ENCODE measurements at regions not wholly inside any gene's neighbourhood (a gene's known extent, or its start where the extent isn't known, plus 50 kb on each side); places are given as distances from the start of the nearest gene placed in this dataset.
A peak's percentile ranks its signal among the peaks of the same experiment; 100 is the strongest.
"Not testable (repeated sequence)": the region's sequence is repeated elsewhere in the genome, so short reads cannot be mapped to it uniquely, and the experiment has no call there.

- Histone ChIP-seq H3K9me3 (no peaks in the 10 kb centered on the region), H3K36me3 (ENCODE audit: low read depth, missing control alignments) (no peaks in the 10 kb centered on the region), H3K27ac (peak overlapping the region; percentile 21 to 50), H3K4me3 (no peak overlapping the region), H3K4me1 (peaks cover 24% of the 10 kb centered on the region), H3K27me3 (no peaks in the 10 kb centered on the region)
- intact Hi-C loops (cut with DNase I; ENCODE audit: low total_unique reads), result no loop called here
- TF ChIP-seq, protein P1, sequence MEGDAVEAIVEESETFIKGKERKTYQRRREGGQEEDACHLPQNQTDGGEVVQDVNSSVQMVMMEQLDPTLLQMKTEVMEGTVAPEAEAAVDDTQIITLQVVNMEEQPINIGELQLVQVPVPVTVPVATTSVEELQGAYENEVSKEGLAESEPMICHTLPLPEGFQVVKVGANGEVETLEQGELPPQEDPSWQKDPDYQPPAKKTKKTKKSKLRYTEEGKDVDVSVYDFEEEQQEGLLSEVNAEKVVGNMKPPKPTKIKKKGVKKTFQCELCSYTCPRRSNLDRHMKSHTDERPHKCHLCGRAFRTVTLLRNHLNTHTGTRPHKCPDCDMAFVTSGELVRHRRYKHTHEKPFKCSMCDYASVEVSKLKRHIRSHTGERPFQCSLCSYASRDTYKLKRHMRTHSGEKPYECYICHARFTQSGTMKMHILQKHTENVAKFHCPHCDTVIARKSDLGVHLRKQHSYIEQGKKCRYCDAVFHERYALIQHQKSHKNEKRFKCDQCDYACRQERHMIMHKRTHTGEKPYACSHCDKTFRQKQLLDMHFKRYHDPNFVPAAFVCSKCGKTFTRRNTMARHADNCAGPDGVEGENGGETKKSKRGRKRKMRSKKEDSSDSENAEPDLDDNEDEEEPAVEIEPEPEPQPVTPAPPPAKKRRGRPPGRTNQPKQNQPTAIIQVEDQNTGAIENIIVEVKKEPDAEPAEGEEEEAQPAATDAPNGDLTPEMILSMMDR (IDR thresholded peaks at IDR 0.05), result no peak
- no peak for TF ChIP-seq POLR2A (IDR thresholded peaks at IDR 0.05)
- peak; percentile 73 for DNase-seq
- WGBS, 2 donors, result 48 to 71% methylated on average over 10 to 17 of the region's 17 CpGs
Observed at GRCh38 chr10:118960157-118961090, 69.1 kb upstream of the NANOS1 start.

GRCh38 chr10:118961436-118961835 is 68.1 kb upstream of the NANOS1 start:
- Histone ChIP-seq H3K4me3 (no peak overlapping the region), H3K36me3 (ENCODE audit: low read depth, missing control alignments) (no peaks in the 10 kb centered on the region), H3K9me3 (no peaks in the 10 kb centered on the region), H3K27me3 (no peaks in the 10 kb centered on the region), H3K4me1 (peaks cover 29% of the 10 kb centered on the region), H3K27ac (no peak overlapping the region)
- 64 to 72% methylated on average over 7 of the region's 7 CpGs for WGBS, 2 donors
- no peak for DNase-seq
- intact Hi-C loops (cut with DNase I; ENCODE audit: low total_unique reads), result no loop called here
- no peak for TF ChIP-seq POLR2A (IDR thresholded peaks at IDR 0.05)
- TF ChIP-seq, protein P1 (IDR thresholded peaks at IDR 0.05), result no peak

DNA sequence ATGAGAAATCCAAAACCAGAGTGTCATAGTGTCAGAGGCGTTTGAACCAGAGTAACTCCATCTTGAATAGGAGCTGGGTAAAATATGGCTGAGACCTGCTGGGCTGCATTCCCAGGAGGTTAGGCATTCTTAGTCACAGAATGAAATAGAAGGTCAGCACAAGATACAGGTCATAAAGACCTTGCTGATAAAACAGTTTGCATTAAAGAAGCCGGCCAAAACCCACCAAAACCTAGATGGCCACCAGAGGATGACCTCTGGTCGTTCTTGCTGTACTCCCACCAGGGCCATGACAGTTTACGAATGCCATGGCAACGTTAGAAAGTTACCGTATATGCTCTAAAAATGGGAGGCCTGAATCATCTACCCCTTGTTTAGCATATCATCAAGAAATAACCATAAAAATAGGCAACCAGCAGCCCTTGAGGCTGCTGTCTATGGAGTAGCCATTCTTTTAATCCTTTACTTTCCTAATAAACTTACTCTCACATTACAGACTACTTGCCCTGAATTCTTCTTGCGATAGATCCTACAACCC is 67.1 kb upstream of the NANOS1 start:
- DNase-seq; intact Hi-C loops (cut with DNase I; ENCODE audit: low total_unique reads); H3K27ac ChIP-seq; H3K4me3 ChIP-seq; H3K9me3 ChIP-seq; H3K27me3 ChIP-seq; H3K36me3 ChIP-seq (ENCODE audit: low read depth, missing control alignments): not testable (repeated sequence)
- peaks cover 37% of the 10 kb centered on the region for H3K4me1 ChIP-seq
- 65 to 66% methylated on average over 7 of the region's 7 CpGs for WGBS, 2 donors

GRCh38 chr10:118963341-118963740 is 66.2 kb upstream of the NANOS1 start:
- Histone ChIP-seq H3K36me3 (ENCODE audit: low read depth, missing control alignments) (no peaks in the 10 kb centered on the region), H3K27me3 (no peaks in the 10 kb centered on the region), H3K27ac (no peak overlapping the region), H3K4me1 (peaks cover 35% of the 10 kb centered on the region), H3K4me3 (no peak overlapping the region), H3K9me3 (no peaks in the 10 kb centered on the region)
- TF ChIP-seq POLR2A (IDR thresholded peaks at IDR 0.05), result no peak
- TF ChIP-seq, protein P1 (IDR thresholded peaks at IDR 0.05), result no peak
- WGBS, 2 donors, result 86 to 88% methylated on average over 10 of the region's 10 CpGs
- no peak for DNase-seq
- intact Hi-C loops (cut with DNase I; ENCODE audit: low total_unique reads), result no loop called here

GRCh38 chr10:118963933-118964332 is 65.6 kb upstream of the NANOS1 start:
- no peaks in the 10 kb centered on the region for H3K9me3 ChIP-seq
- WGBS, 2 donors, result 100% methylated on average over 2 of the region's 2 CpGs
- TF ChIP-seq, protein P1 (IDR thresholded peaks at IDR 0.05), result no peak
- TF ChIP-seq POLR2A (IDR thresholded peaks at IDR 0.05), result no peak
- H3K27me3 ChIP-seq, result no peaks in the 10 kb centered on the region
- no peak for DNase-seq
- no peaks in the 10 kb centered on the region for H3K36me3 ChIP-seq (ENCODE audit: low read depth, missing control alignments)
- intact Hi-C loops (cut with DNase I; ENCODE audit: low total_unique reads), result no loop called here
- no peak overlapping the region for H3K4me3 ChIP-seq
- peaks cover 29% of the 10 kb centered on the region for H3K4me1 ChIP-seq
- no peak overlapping the region for H3K27ac ChIP-seq

DNA sequence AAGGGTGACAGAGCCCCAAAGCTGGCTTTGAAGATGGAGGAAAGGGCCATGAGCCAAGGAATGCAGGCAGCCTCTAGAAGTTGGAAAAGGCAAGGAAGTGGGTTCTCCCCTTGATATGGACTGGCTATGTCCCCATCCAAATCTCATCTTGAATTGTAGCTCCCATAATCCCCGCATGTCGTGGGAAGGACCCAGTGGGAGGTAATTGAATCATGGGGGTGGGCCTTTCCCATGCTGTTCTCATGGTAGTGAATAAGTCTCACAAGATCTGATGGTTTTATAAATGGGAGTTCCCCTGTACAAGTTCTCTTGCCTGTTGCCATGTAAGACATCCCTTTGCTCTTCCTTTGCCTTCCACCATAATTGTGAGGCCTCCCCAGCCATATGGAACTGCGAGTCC is 65.0 kb upstream of the NANOS1 start:
- H3K9me3 ChIP-seq; H3K27ac ChIP-seq; intact Hi-C loops (cut with DNase I; ENCODE audit: low total_unique reads); H3K4me3 ChIP-seq; H3K27me3 ChIP-seq; DNase-seq; H3K36me3 ChIP-seq (ENCODE audit: low read depth, missing control alignments): not testable (repeated sequence)
- peaks cover 24% of the 10 kb centered on the region for H3K4me1 ChIP-seq
- 96 to 97% methylated on average over 3 of the region's 3 CpGs for WGBS, 2 donors

All from testis (tissue), 2 donors.